Inferior parietal cortex (tissue), 1 donor: ENCODE measurements at regions not wholly inside any gene's neighbourhood (a gene's known extent, or its start where the extent isn't known, plus 50 kb on each side); places are given as distances from the start of the nearest gene placed in this dataset.

Experiments
- DNase-seq: peaks from one replicate; pipeline ENCODE4 v3.0.0-alpha.2; 2016; ENCODE audit errors: extremely low spot score

DNA sequence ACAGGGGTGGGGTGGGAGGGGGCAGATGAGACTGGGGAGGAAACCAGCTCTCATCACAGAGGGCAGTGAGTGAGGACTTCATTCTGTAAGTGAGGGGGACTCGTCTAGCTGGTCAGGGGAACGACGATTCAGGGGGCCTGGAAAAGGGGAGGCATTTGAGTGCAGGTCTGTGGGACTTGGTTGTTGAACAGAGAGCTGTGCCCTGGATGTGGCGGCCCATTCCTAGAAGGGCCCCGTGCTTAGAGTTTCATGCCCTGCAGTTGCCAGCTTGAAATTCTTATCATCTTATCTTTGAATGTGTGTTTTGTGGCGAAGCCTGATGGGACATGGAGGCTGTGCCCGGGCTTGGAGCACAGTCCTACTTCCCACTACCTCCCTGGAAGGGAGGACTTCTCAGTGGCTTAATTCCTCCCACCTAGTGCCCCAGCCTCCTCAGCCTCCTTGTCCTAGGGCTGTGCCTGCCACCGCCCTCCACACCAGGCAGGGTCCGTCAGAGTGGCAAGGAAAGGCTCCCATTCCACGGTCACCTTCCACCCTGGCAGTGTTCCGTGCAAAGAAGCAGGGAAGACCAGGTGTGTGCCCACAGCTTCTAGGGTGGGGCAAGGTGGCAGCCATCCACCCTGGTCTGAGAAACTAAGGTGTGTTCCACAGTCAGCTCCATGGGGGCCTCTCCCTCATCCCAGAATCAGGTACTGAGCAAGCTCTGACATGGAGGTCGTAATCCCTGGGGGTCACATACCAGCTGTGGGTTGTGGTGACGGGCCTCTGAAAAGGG lies 59.7 kb upstream of the LMO1 start:
- DNase-seq, result no peak

DNA sequence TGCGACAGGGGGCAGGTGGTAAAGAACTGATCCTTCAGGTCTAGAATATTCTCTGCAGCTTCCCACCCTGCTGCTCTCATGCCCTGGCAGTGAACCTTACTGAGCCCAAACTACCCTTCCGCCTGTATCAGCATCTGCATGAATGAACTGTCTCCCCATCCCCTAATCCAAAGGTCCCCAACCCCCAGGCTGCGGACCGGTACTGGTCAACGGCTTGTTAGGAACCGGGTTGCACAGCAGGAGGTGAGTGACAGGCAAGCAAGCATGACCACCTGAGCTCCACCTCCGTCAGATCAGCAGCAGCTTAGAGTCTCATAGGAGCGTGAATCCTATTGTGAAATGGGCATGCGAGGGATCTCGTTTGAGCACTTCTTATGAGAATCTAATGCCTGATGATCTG lies 58.2 kb upstream of the LMO1 start:
- no peak for DNase-seq

DNA sequence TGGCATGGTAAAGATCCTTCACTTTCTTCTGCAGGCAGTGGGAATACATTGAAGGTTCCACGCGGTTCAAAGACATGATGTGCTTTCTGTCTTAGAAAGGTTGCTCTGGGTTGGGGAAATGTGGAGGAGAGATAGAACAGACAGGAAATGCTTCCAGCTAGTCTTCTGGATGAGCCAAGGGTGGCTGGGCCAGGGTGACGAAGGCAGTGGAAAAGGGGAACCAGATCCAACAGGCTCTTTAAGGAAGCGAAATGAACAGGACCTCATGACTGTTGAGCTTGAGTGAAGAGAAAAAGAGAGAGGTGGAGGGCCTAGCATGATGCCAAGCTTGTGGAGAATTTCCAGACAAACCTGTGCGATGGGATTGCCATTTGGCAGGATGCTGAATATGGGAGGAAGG lies 56.4 kb upstream of the LMO1 start:
- no peak for DNase-seq

DNA sequence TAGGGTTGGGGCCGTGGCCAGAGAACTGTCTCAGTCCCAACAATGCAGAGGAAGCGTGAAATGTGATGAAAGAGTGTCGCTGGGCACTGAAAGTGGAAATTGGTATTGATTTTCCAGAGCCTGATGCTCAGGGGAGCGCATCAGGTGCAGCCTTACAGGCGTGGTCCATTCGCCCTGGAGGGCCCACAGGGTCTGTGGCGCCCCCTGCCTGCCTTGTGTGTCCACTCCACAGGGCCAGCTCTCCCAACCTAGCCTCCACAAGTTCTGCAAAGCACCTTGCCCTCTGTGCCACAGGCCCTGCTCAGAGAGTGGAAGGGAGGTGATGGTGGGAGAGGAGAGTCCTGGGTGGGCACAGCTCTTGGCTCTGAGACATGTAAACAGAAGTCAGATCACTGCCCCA lies 54.9 kb upstream of the LMO1 start:
- no peak for DNase-seq

DNA sequence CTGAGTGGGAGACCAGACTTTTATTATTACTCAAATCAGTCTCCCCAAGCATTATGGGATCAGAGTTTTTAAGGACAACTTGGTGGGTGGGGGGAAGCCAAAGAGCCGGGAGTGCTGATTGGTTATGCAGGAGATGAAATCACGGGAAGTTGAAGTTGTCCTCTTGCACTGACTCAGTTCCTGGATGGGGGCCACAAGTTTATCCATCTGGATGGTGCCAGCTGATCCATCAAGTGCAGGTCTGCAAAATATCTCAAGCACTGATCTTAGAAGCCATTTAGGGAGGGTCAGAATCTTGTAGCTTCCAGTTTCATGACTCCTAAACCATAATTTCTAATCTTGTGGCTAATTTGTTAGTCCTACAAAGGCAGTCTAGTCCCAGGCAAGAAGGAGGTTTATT lies 53.5 kb upstream of the LMO1 start:
- DNase-seq, result no peak

DNA sequence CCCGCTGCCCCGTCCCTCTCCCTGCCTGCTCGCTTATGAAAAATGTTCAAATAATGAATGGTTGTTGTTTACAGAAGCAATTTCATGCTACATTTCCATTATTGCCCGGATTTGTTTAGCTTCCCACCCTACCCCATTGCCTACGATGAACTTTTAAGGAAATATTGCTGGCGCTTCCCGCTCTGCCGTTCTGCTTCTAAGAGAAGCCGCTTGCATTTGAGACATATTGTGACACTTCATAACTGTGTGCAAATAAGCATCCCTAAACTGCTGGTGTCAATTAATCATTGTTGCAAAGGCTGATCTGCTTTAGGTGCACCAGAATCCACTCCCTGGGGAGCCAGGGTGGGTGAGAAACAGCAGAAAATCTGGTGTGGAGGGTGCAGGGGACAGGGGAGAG lies 52.3 kb upstream of the LMO1 start:
- no peak for DNase-seq

DNA sequence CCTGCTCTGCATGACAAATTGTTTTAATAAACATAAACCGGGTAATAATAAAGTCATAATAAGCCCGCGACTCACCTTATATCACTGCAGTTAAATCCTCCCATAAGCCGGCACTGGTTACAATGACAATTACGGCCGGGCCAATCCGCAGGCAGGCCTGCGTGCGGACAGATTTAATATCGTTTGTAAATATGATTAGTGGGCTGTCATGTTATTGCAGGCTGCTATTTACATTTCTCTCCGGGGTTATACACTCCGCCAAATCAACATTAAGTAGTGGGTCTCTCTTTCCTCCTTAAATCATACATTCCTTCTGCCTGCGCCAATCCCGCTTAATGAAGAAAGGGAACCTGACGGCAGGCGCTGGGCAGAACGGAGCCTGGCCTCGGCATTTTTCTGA lies 51.8 kb upstream of the LMO1 start:
- DNase-seq, result no peak

DNA sequence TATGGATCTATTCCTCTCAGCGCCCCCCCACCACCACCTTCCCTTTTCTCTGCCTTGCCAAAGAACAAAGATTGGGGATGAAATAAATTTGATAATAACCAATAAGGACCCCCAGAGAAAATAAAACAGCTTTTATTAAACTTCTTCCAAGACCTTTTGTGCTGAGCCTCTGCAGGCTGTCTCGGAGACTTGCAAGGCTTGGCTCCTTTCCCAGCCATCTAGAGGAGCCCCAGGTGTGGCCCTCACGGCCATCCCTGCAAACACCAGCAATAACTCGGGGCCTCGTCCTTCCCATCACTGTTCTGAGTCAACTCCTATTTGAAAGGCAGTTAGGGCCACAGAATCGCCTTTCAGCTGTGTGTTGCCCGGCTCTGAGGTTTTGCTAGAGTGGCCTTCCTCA lies 51.2 kb upstream of the LMO1 start:
- no peak for DNase-seq

DNA sequence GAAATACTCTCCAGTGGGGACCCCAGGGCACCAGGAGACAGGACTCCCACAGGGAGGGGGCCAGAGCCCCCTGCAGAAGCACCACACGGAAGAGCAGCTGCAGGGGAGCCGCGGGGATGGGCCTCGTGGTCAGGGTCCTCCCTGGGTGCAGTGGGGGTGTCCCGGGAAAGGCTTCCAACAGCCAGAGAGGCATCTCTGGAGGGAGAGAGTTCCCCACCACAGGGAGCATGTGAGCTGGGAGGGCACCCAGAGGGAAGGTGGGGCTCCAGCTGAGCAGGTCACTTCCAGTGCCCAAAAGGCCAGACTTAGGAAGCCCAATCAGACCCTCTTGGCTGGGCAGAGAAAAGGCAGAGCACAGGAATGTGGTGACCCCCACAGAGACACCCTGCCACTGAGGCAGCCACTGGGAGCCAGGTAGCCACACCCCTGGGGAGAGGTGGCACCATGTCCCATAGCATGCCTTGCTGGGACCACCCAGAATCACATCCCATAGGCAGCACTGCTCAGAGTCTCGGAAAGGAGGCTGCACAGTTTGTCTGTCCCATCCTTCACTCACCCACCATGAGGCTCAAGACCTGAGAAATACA lies 49.9 kb upstream of the LMO1 start:
- DNase-seq, result no peak
